Breast epithelium (tissue), 4 donors: ENCODE measurements at regions not wholly inside any gene's neighbourhood (a gene's known extent, or its start where the extent isn't known, plus 50 kb on each side); places are given as distances from the start of the nearest gene placed in this dataset.

Experiments used
- DNase-seq, 2 donors: peaks; one replicate each; pipeline ENCODE4 v3.0.0-alpha.2; 2019; ENCODE audit warnings: low spot score in 2 of 2
- H3K27ac ChIP-seq, 2 donors: fragments of 200-600 bp; sonication (generic) in 1 of 2; one replicate each; pipeline ENCODE4 v1.5.1; 2016 to 2019; ENCODE audit warnings: mild to moderate bottlenecking in 1 of 2
- H3K27me3 ChIP-seq, 2 donors: fragments of 200-600 bp; sonication (generic) in 1 of 2; one replicate each; pipeline versions ENCODE4 v1.5.1 to v1.6.0; 2017 to 2019; ENCODE audit warnings: control low read depth in 1 of 2, mild to moderate bottlenecking in 1 of 2
- H3K36me3 ChIP-seq: fragments of 200-600 bp; one replicate; pipeline ENCODE4 v1.5.1; 2019
- H3K4me1 ChIP-seq, 2 donors: fragments of 200-600 bp; sonication (generic); one replicate each; pipeline ENCODE4 v1.5.1; 2016 to 2019; ENCODE audit warnings: control low read depth in 1 of 2
- H3K4me3 ChIP-seq, 3 donors: fragments of 200-600 bp; sonication (generic); 1 replicate in 2 of 3; 2 replicates in 1 of 3; pipeline ENCODE4 v1.5.1; 2016 to 2019; ENCODE audit warnings: mild to moderate bottlenecking in 3 of 3, moderate library complexity in 2 of 3
- H3K9me3 ChIP-seq, 2 donors: fragments of 200-600 bp; sonication (generic) in 1 of 2; one replicate each; pipeline ENCODE4 v1.5.1; 2016 to 2019; ENCODE audit warnings: control low read depth in 1 of 2
- CTCF ChIP-seq, 3 donors: fragments of 450-650 bp; IDR thresholded peaks; one replicate each; pipeline ENCODE4 v1.5.1; 2016 to 2017; ENCODE audit warnings: antibody characterized with exemption in 3 of 3, mild to moderate bottlenecking in 3 of 3, moderate library complexity in 3 of 3
- POLR2A ChIP-seq: fragments of 450-650 bp; IDR thresholded peaks from one replicate; pipeline ENCODE4 v1.6.1; 2016; ENCODE audit warnings: antibody characterized with exemption, mild to moderate bottlenecking, moderate library complexity
- POLR2AphosphoS5 ChIP-seq, 3 donors: sonication (generic); formaldehyde crosslinking; IDR thresholded peaks; one replicate each; pipeline ENCODE4 v1.6.1; 2017; ENCODE audit warnings: antibody characterized with exemption in 3 of 3
- intact Hi-C: fragments of 100-400 bp; cut with DNase I; formaldehyde crosslinking; loops from one replicate; pipeline ENCODE4 v1.15.1; 2023; ENCODE audit warnings: low total_unique reads

- H3K36me3 ChIP-seq = no peaks in the 10 kb centered on the region
- no peak for TF ChIP-seq CTCF (IDR thresholded peaks at IDR 0.05)
- no peak for TF ChIP-seq POLR2AphosphoS5 (IDR thresholded peaks at IDR 0.05)
- no peak for TF ChIP-seq POLR2A
- no peaks in the 10 kb centered on the region for H3K4me1 ChIP-seq
- no peak overlapping the region for H3K4me3 ChIP-seq
- intact Hi-C loops = no loop called here
- H3K9me3 ChIP-seq = no peaks in the 10 kb centered on the region
- DNase-seq = no peak
- H3K27ac ChIP-seq = no peak overlapping the region
- H3K27me3 ChIP-seq = no peaks in the 10 kb centered on the region
Observed at GRCh38 chr2:196473617-196474016, 165.9 kb upstream of the CCDC150 start.

- no peak overlapping the region for H3K4me3 ChIP-seq
- H3K27ac ChIP-seq = no peak overlapping the region
- H3K36me3 ChIP-seq = no peaks in the 10 kb centered on the region
- H3K27me3 ChIP-seq = no peaks in the 10 kb centered on the region
- DNase-seq = no peak
- TF ChIP-seq POLR2AphosphoS5 (IDR thresholded peaks at IDR 0.05) (no peak), CTCF (IDR thresholded peaks at IDR 0.05) (no peak), POLR2A (no peak)
- H3K9me3 ChIP-seq = no peaks in the 10 kb centered on the region
- intact Hi-C loops = no loop called here
- no peaks in the 10 kb centered on the region for H3K4me1 ChIP-seq
Observed at GRCh38 chr2:196475611-196476010, 163.9 kb upstream of the CCDC150 start.

GRCh38 chr2:196478588-196478987 is 160.9 kb upstream of the CCDC150 start:
- no peak overlapping the region for H3K27ac ChIP-seq
- H3K4me3 ChIP-seq = no peak overlapping the region
- H3K9me3 ChIP-seq = no peaks in the 10 kb centered on the region
- no peaks in the 10 kb centered on the region for H3K4me1 ChIP-seq
- intact Hi-C loops = no loop called here
- TF ChIP-seq POLR2A = no peak
- TF ChIP-seq POLR2AphosphoS5 (IDR thresholded peaks at IDR 0.05) = no peak
- H3K27me3 ChIP-seq = no peaks in the 10 kb centered on the region
- no peak for DNase-seq
- no peaks in the 10 kb centered on the region for H3K36me3 ChIP-seq

- intact Hi-C loops = no loop called here
- Histone ChIP-seq H3K27ac (no peak overlapping the region), H3K27me3 (no peaks in the 10 kb centered on the region), H3K36me3 (no peaks in the 10 kb centered on the region), H3K9me3 (no peaks in the 10 kb centered on the region), H3K4me3 (no peak overlapping the region), H3K4me1 (no peaks in the 10 kb centered on the region)
- TF ChIP-seq POLR2AphosphoS5 (IDR thresholded peaks at IDR 0.05) (no peak), POLR2A (no peak), CTCF (IDR thresholded peaks at IDR 0.05) (no peak)
- no peak for DNase-seq
Observed at GRCh38 chr2:196479350-196479749, 160.2 kb upstream of the CCDC150 start.

GRCh38 chr2:196480653-196481323 is 158.7 kb upstream of the CCDC150 start:
- Histone ChIP-seq H3K9me3 (no peaks in the 10 kb centered on the region), H3K4me3 (no peak overlapping the region), H3K36me3 (no peaks in the 10 kb centered on the region), H3K4me1 (no peaks in the 10 kb centered on the region), H3K27ac (no peak overlapping the region), H3K27me3 (no peaks in the 10 kb centered on the region)
- DNase-seq = no peak
- intact Hi-C loops = no loop called here
- TF ChIP-seq POLR2A (no peak), CTCF (IDR thresholded peaks at IDR 0.05) (no peak), POLR2AphosphoS5 (IDR thresholded peaks at IDR 0.05) (no peak)

- H3K4me3 ChIP-seq = no peak overlapping the region
- H3K4me1 ChIP-seq = no peaks in the 10 kb centered on the region
- DNase-seq = no peak
- no peaks in the 10 kb centered on the region for H3K36me3 ChIP-seq
- H3K9me3 ChIP-seq = no peaks in the 10 kb centered on the region
- H3K27ac ChIP-seq = no peak overlapping the region
- intact Hi-C loops = no loop called here
- H3K27me3 ChIP-seq = no peaks in the 10 kb centered on the region
- no peak for TF ChIP-seq CTCF (IDR thresholded peaks at IDR 0.05)
- no peak for TF ChIP-seq POLR2A
- no peak for TF ChIP-seq POLR2AphosphoS5 (IDR thresholded peaks at IDR 0.05)
Observed at GRCh38 chr2:196481324-196481697, 158.2 kb upstream of the CCDC150 start.
